ENCODE measurements at regions not wholly inside any gene's neighbourhood (a gene's known extent, or its start where the extent isn't known, plus 50 kb on each side); places are given as distances from the start of the nearest gene placed in this dataset.
"Not testable (repeated sequence)": the region's sequence is repeated elsewhere in the genome, so short reads cannot be mapped to it uniquely, and the experiment has no call there.

- DNase-seq (ENCODE audit: low read depth), result no peak
Observed at GRCh38 chr1:103469801-103470200, 55.7 kb upstream of the RNPC3 start.

GRCh38 chr1:103467100-103467499 lies 58.4 kb upstream of the RNPC3 start:
- DNase-seq (ENCODE audit: low read depth), result no peak

- DNase-seq (ENCODE audit: low read depth), result no peak
Observed at GRCh38 chr1:103461161-103462105, 64.1 kb upstream of the RNPC3 start.

- no peak for DNase-seq (ENCODE audit: low read depth)
Observed at GRCh38 chr1:103460511-103460910, 65.0 kb upstream of the RNPC3 start.

- no peak for DNase-seq (ENCODE audit: low read depth)
Observed at GRCh38 chr1:103459346-103459745, 66.2 kb upstream of the RNPC3 start.

- no peak for DNase-seq (ENCODE audit: low read depth)
Observed at GRCh38 chr1:103457886-103458455, 67.5 kb upstream of the RNPC3 start.

GRCh38 chr1:103448560-103448959 lies 76.9 kb upstream of the RNPC3 start:
- no peak for DNase-seq (ENCODE audit: low read depth)

- no peak for DNase-seq (ENCODE audit: low read depth)
Observed at GRCh38 chr1:103447471-103447870, 78.0 kb upstream of the RNPC3 start.

- DNase-seq (ENCODE audit: low read depth), result no peak
Observed at GRCh38 chr1:103441342-103441741, 84.2 kb upstream of the RNPC3 start.

- not testable (repeated sequence) for DNase-seq (ENCODE audit: low read depth)
Observed at GRCh38 chr1:103436568-103437100, 88.9 kb upstream of the RNPC3 start.

GRCh38 chr1:103435443-103435842 lies 90.1 kb upstream of the RNPC3 start:
- DNase-seq (ENCODE audit: low read depth), result no peak

- DNase-seq (ENCODE audit: low read depth), result no peak
Observed at GRCh38 chr1:103424650-103425049, 100.8 kb upstream of the RNPC3 start.

GRCh38 chr1:103416681-103417286 lies 108.7 kb upstream of the RNPC3 start:
- DNase-seq (ENCODE audit: low read depth), result no peak

GRCh38 chr1:103387898-103388297 lies 137.6 kb upstream of the RNPC3 start:
- DNase-seq (ENCODE audit: low read depth), result no peak

- DNase-seq (ENCODE audit: low read depth), result no peak
Observed at GRCh38 chr1:103373991-103374390, 151.5 kb upstream of the RNPC3 start.

GRCh38 chr1:103372866-103373265 lies 152.6 kb upstream of the RNPC3 start:
- DNase-seq (ENCODE audit: low read depth), result no peak

GRCh38 chr1:103371234-103371633 lies 154.3 kb upstream of the RNPC3 start:
- no peak for DNase-seq (ENCODE audit: low read depth)

- no peak for DNase-seq (ENCODE audit: low read depth)
Observed at GRCh38 chr1:103367186-103367585, 158.3 kb upstream of the RNPC3 start.

- DNase-seq (ENCODE audit: low read depth), result no peak
Observed at GRCh38 chr1:103365860-103366569, 159.5 kb upstream of the RNPC3 start.

- DNase-seq (ENCODE audit: low read depth), result no peak
Observed at GRCh38 chr1:103363008-103363365, 162.5 kb upstream of the RNPC3 start.

GRCh38 chr1:103362348-103363007 lies 163.0 kb upstream of the RNPC3 start:
- no peak for DNase-seq (ENCODE audit: low read depth)

GRCh38 chr1:103353391-103353790 lies 172.1 kb upstream of the RNPC3 start:
- DNase-seq (ENCODE audit: low read depth), result no peak

Measured in CMK (cell line).